Caki2 (cell line): ENCODE measurements at regions not wholly inside any gene's neighbourhood (a gene's known extent, or its start where the extent isn't known, plus 50 kb on each side); places are given as distances from the start of the nearest gene placed in this dataset.

Experiments
- DNase-seq: peaks from one replicate; pipeline ENCODE4 v3.0.0-alpha.2; 2015; ENCODE audit warnings: low read depth
- in situ Hi-C: cut with HindIII; loops from 2 replicates; pipeline ENCODE4 v1.10.0; 2016; ENCODE audit warnings: low sequenced_read_pairs, low pct_unique_long_range_greater_than_20kb, mixed read lengths

DNA sequence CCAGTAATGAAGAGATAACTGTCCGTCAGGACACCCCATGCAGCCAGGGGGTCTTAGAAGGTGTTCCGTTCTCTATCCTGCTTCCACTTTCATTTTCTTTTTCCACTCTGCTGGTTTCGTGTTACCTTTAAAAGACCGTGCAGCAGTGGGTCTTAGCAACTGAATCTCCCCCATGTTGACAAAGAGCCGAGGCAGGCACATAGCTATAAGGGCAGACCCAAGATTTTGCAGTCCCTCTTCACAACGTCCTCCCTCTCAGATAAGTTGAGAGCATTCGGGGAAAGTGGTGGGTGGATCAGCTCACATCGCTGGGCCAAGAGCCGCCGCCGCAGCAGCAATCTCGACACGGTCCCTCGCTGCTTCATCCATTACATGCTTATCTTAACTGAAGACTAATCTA is 355.5 kb downstream of the LMO4 start:
- no peak for DNase-seq
- in situ Hi-C loops, result no loop called here

DNA sequence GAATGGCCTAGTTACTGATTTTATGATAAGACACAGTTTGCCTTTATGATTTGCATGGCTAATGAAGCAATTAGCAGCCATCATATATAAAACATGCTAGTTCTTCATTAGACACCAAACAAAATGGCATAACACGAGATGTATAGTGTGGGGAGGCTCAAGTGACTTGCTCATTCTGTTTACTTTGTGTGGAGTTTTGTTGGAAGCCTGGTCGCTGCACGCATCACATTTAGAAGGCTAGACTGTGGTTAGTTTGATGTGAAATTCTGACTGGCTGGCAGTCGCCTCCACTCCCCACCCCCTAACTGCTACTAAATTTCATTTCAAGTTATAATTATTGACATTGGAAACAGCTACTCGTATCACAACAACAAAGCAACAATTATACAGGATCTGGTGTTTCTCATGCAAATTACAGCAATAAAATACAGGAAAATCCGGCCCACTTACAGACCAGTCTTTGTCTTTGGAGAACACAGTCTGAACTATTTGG is 356.1 kb downstream of the LMO4 start:
- in situ Hi-C loops, result no loop called here
- no peak for DNase-seq

DNA sequence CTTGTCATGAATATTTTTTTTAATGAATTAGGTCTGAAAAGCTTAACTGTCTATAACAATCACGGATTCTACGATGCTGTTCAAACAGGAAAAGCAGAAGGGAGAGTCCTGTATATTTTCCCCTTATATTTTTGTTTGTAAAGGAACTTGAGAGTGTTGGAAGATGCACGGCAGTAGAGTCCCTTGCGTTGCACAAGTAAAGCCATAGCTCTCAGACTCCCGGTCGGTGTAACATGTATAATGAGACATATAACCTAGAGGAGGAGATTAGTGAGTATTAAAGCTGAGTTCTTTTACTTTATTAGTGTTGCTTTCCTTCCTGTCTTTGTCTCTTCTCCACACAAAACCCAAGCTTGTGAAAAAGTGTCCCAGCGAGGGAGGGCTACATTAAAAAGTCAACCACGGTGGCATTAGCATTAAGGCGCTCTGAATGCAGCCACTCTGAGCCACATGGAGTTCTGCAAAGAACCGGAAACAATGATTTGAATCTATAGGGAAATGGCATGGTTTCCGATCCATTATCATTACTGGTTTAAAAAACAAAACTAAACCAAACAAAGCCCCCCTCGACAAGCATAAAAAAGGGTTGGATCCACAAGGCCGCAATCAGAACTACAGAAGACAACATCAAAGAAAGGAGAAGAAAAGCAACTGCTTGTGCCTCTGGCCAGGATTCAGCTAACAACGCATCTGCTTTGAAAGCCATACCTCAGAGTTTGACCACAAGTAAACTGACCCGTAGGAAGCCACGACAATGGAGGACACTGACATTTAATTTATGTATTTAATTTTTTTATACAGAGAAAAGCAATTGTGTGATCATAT is 356.8 kb downstream of the LMO4 start:
- in situ Hi-C loops, result no loop called here
- DNase-seq, result no peak

DNA sequence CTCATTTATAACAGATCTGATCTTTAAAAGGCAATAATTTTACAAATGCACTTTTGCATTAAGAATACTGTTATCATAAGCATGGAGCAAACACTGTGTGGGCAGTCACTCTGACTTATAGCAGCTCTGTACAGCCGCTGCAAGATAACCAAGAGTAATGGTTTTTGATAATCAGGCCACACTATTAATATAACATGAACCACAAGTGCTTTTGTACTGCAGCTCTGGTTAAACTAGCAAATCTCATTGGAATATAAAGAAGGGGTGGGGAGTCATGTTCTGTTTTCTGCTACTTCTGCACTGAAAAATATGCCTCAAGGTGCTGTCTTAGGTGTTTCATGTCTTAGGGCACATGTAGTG is 357.4 kb downstream of the LMO4 start:
- DNase-seq, result no peak
- in situ Hi-C loops, result no loop called here

DNA sequence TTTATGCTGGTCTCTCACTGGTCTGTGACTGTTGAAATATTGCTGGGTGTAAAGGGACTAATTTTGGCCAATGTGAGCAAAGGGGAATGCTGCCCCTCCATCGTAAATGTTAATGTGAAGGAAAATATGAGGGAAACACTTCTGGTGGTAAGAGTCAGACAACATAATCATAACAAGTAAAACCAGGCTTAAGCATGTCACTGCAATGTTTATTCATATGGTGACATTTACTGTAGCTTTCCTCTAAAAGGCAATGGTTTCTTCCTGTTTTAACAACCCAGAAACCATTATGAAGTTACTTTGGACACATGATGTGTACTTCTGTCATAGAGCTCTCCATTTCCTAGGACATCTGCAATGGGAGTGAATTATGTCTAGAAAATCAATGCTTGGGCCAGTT is 358.0 kb downstream of the LMO4 start:
- no peak for DNase-seq

GRCh38 chr1:87688136-87688535 is 359.5 kb downstream of the LMO4 start:
- no peak for DNase-seq
- in situ Hi-C loops, result no loop called here

More for the DNA sequence above, 358.0 kb downstream of the LMO4 start:
- in situ Hi-C loops, result no loop called here

DNA sequence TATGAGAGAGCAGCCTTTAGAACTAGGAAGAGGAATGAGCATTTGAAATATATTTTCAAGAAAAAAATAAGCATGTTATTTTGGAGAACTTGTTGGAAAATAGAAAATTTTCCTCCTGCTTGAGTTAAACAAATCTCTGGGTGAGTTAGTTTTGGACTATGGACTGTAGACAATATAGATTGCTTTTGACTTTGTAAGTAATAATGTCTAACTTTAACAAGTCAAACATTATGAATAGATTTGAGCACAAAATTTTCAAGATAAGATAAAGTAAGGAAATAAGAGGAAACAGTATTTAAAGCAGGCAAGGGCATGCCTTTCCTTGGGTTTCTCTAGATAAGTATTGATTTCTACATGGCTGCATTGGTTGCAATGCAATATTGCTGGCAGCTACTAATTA is 360.8 kb downstream of the LMO4 start:
- in situ Hi-C loops, result no loop called here
- no peak for DNase-seq

- DNase-seq, result no peak
- in situ Hi-C loops, result no loop called here
These were observed 367.8 kb downstream of the LMO4 start for GRCh38 chr1:87696483-87696882.

- peak; percentile 2 for DNase-seq
- in situ Hi-C loops, result no loop called here
These were observed 373.8 kb downstream of the LMO4 start for GRCh38 chr1:87702455-87702854.

DNA sequence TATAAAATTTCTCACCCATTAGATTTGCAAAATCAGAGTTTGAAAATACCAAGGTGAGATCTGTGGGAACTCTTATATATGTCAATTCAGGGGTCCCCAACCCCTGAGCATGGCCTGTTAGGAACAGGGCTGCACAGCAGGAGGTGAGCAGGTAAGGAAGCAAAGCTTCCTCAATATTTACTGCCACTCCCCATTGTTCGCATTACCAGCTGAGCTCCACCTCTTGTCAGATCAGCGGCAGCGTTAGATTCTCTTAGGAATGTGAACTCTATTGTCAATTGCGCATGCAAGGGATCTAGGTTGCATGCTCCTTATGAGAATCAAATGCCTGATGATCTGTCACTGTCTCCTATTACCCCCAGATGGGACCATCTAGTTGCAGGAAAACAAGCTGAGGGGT is 376.6 kb downstream of the LMO4 start:
- in situ Hi-C loops, result no loop called here
- DNase-seq, result no peak

GRCh38 chr1:87706203-87706602 is 377.5 kb downstream of the LMO4 start:
- peak; percentile 7 for DNase-seq
- in situ Hi-C loops, result no loop called here

- in situ Hi-C loops, result no loop called here
- DNase-seq, result peak; percentile 52
These were observed 378.1 kb downstream of the LMO4 start for GRCh38 chr1:87706779-87707228.

- in situ Hi-C loops, result no loop called here
- no peak for DNase-seq
These were observed 378.7 kb downstream of the LMO4 start for GRCh38 chr1:87707411-87707810.

- DNase-seq, result peak; percentile 58
- in situ Hi-C loops, result no loop called here
These were observed 383.8 kb downstream of the LMO4 start for GRCh38 chr1:87712261-87713010.

DNA sequence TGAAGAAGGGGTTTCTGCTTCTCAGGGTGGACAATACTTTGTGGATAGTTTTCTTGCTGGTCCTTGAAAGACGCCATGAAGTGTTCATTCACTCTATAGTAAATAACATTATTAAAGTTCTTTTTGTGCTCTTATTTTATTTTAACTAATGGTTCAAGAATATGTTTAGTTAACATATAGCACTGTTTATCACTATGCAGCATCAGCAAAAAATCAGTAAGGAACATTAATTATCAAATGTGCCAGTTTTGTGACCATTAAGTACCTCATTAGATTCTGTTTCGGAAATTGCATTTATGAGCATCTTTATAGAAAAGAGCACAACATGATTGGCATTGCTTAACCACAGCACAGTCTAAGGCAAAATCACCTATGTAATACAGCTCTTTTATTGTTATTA is 385.6 kb downstream of the LMO4 start:
- no peak for DNase-seq
- in situ Hi-C loops, result no loop called here

- DNase-seq, result no peak
- in situ Hi-C loops, result no loop called here
These were observed 386.4 kb downstream of the LMO4 start for GRCh38 chr1:87715052-87715451.

DNA sequence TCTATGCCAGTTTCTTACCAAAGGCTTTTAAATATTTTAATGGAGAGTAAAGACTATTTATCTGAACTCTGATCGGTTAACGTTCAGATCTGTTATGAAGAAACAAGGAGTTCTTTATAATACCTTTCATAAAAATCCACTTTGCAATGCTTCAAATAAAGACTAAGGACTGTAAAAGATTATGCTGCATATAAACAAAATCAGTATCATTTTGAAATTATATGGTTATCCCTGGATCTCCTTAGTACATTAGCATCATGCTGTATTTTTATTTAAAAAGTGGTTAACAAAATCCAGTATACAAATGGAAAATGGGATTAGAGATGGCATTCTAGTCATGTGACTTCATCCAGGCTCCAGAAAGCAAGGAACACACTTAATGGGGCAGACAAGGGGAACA is 386.8 kb downstream of the LMO4 start:
- in situ Hi-C loops, result no loop called here
- no peak for DNase-seq

GRCh38 chr1:87717157-87717670 is 388.5 kb downstream of the LMO4 start:
- in situ Hi-C loops, result no loop called here
- DNase-seq, result no peak

DNA sequence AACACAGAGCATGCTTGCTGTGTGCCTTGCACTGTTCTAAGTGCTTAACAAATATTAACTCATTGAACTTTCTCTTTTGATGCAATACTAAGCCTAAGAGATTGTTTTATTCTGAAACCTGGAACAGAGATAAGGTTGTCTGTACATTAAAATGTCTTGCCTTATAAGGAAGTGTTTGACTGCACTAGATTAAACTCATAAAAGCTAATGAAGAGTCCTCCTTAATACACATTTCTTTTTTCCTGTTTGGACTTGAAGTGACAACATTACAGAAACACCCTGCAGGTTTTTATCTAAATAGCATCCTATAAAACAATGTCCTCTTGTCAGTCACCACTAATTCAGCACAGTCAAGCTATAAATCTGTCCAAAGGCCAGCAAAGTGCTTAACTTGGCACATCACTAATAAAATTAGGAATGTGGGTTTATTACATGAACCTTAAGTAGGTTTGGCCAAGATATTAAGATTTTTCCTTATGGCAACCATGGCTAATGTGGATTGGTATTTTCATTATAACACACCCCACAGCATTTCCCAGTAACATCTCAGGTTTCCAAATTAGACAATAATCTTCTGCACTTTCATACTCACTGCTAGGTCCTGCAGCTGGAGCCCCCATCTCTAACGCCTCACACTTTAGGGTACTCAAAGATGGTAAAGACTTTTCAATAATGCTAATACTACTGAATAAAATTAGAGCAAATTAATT is 389.7 kb downstream of the LMO4 start:
- in situ Hi-C loops, result no loop called here
- no peak for DNase-seq
